ENCODE measurements at regions not wholly inside any gene's neighbourhood (a gene's known extent, or its start where the extent isn't known, plus 50 kb on each side); places are given as distances from the start of the nearest gene placed in this dataset.

DNA sequence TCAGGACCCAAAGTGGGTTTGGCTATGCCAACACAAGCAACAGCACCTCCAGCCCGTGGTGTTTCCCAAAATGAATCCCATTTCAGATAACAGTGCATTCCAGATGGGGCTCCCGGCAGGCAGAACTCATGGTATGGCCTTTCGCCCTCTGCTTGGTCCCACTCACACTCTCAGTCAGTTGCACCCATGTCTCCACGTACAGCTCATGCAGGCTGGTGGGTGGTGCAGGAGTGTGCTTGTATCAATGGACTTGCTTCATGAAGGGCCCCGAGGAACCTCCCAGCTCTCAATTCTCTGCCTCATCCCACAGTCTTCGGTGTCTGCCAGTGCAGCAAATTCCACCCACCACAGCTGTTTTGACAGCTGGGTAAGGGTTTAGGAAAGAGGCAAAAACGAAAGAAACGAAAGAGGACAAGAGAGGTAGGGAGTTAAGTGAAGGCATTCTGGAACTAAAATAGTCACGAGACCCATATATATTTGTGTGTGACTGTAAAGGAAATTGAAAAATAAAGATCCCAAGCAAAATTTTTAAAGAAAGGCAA, 278.1 kb downstream of the DCDC2C start:
- no peaks in the 10 kb centered on the region for H3K36me3 ChIP-seq (ENCODE audit: control insufficient read depth, insufficient read depth, low read length)
- H3K27ac ChIP-seq (ENCODE audit: low read depth, low read length, severe bottlenecking), result no peak overlapping the region
- H3K4me1 ChIP-seq (ENCODE audit: control insufficient read depth, insufficient read depth, low read length, poor library complexity, severe bottlenecking), result no peaks in the 10 kb centered on the region
- H3K9me3 ChIP-seq (ENCODE audit: control insufficient read depth, low read length), result no peaks in the 10 kb centered on the region
- H3K4me3 ChIP-seq (ENCODE audit: extremely low read depth, insufficient read depth, low read length, poor library complexity, severe bottlenecking), result no peak overlapping the region
- WGBS, 2 experiments (ENCODE audit: insufficient coverage in 2 of 2), result 82 to 89% methylated on average over 5 to 8 of the region's 9 CpGs

DNA sequence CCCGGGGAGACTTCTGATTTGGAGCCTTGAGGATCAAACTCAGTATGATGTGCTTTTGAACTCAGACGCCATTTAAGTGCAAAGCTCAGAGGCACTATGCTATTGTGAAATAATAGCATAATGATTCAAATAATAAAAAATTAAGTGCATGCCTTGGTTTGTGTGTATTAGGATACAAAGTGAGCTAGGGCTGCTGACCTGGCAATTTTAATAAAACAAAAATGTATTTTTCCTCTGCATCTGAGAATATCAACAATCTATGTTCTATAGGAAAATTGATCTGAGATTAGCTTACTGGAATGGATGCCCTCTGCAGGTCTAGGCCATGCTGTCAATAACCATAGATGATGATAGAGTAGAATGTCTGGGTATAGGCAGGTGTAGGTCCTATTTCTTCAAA, 278.8 kb downstream of the DCDC2C start:
- WGBS, 2 experiments (ENCODE audit: insufficient coverage in 2 of 2), result 89 to 100% methylated on average over 1 to 2 of the region's 2 CpGs
- no peaks in the 10 kb centered on the region for H3K36me3 ChIP-seq (ENCODE audit: control insufficient read depth, insufficient read depth, low read length)
- no peaks in the 10 kb centered on the region for H3K4me1 ChIP-seq (ENCODE audit: control insufficient read depth, insufficient read depth, low read length, poor library complexity, severe bottlenecking)
- no peak overlapping the region for H3K4me3 ChIP-seq (ENCODE audit: extremely low read depth, insufficient read depth, low read length, poor library complexity, severe bottlenecking)
- no peaks in the 10 kb centered on the region for H3K9me3 ChIP-seq (ENCODE audit: control insufficient read depth, low read length)
- no peak overlapping the region for H3K27ac ChIP-seq (ENCODE audit: low read depth, low read length, severe bottlenecking)

GRCh38 chr2:3986063-3986462, 282.7 kb downstream of the DCDC2C start:
- Histone ChIP-seq H3K4me3 (ENCODE audit: extremely low read depth, insufficient read depth, low read length, poor library complexity, severe bottlenecking) (no peak overlapping the region), H3K4me1 (ENCODE audit: control insufficient read depth, insufficient read depth, low read length, poor library complexity, severe bottlenecking) (no peaks in the 10 kb centered on the region), H3K36me3 (ENCODE audit: control insufficient read depth, insufficient read depth, low read length) (no peaks in the 10 kb centered on the region), H3K27ac (ENCODE audit: low read depth, low read length, severe bottlenecking) (no peak overlapping the region), H3K9me3 (ENCODE audit: control insufficient read depth, low read length) (peaks cover 10% of the 10 kb centered on the region)
- WGBS, 2 experiments (ENCODE audit: insufficient coverage in 2 of 2), result 89 to 95% methylated on average over 5 of the region's 6 CpGs

DNA sequence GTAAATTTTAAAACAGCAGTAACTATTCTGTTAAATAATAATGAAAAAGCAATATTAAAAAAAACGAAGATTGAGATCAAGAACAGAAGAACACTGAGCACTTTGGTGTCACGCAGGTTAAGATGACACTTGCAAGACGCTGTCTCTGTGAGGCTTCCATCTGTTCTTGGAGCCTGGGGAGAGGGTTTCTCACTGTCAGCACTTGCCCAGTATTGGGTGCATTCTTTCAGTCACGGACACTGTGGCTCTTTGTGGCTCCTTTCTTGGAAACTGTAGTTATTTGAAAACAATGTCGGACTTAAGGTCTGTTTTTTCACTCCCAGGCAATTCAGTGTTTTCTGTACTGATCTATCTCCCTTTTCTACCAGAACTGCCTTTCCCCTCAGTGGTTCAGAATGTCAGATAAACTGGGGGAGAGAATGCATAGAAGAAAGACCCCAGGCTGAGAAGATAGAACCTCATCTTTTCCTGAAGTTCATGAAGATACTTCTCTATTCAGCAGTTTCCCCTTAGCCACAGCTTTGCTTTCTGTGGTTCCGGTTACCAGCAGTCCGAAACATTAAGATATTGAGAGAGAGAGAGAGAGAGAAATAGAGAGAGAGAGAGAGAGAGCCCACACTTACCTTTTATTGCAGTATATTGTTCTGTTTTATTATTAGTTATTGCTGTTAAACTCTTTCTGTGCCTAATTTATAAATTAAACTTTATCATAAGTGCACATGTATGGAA, 283.3 kb downstream of the DCDC2C start:
- H3K4me3 ChIP-seq (ENCODE audit: extremely low read depth, insufficient read depth, low read length, poor library complexity, severe bottlenecking), result no peak overlapping the region
- H3K27ac ChIP-seq (ENCODE audit: low read depth, low read length, severe bottlenecking), result no peak overlapping the region
- 85 to 92% methylated on average over 3 to 4 of the region's 7 CpGs for WGBS, 2 experiments (ENCODE audit: insufficient coverage in 2 of 2)
- H3K9me3 ChIP-seq (ENCODE audit: control insufficient read depth, low read length), result peaks cover 10% of the 10 kb centered on the region
- no peaks in the 10 kb centered on the region for H3K4me1 ChIP-seq (ENCODE audit: control insufficient read depth, insufficient read depth, low read length, poor library complexity, severe bottlenecking)
- no peaks in the 10 kb centered on the region for H3K36me3 ChIP-seq (ENCODE audit: control insufficient read depth, insufficient read depth, low read length)

DNA sequence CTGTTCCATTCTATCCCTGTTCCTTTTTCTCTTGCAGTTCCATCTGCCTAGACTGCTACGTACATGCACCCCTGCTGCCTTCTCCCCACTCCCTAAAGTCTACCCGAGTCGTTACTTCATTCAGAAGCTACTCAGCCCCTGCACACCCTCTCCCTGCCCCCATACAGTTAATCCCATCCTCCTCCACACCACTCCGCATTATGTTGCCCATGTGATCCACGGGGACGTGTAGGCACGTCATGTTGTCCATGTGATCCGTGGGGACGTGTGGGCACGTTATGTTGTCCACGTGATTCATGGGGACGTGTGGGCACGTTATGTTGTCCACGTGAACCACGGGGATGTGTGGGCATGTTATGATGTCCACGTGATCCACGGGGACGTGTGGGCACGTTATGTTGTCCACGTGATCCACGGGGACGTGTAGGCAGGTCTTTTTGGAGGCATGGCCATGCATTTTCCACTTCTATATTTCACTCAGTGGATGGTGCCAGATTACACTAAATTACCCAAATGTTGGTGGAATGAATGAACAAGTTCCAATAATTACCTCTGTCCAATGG, 299.5 kb downstream of the DCDC2C start:
- no peak overlapping the region for H3K4me3 ChIP-seq (ENCODE audit: extremely low read depth, insufficient read depth, low read length, poor library complexity, severe bottlenecking)
- no peaks in the 10 kb centered on the region for H3K36me3 ChIP-seq (ENCODE audit: control insufficient read depth, insufficient read depth, low read length)
- H3K4me1 ChIP-seq (ENCODE audit: control insufficient read depth, insufficient read depth, low read length, poor library complexity, severe bottlenecking), result no peaks in the 10 kb centered on the region
- WGBS, 2 experiments (ENCODE audit: insufficient coverage in 2 of 2), result 94 to 95% methylated on average over 18 of the region's 22 CpGs
- no peak overlapping the region for H3K27ac ChIP-seq (ENCODE audit: low read depth, low read length, severe bottlenecking)
- H3K9me3 ChIP-seq (ENCODE audit: control insufficient read depth, low read length), result no peaks in the 10 kb centered on the region

DNA sequence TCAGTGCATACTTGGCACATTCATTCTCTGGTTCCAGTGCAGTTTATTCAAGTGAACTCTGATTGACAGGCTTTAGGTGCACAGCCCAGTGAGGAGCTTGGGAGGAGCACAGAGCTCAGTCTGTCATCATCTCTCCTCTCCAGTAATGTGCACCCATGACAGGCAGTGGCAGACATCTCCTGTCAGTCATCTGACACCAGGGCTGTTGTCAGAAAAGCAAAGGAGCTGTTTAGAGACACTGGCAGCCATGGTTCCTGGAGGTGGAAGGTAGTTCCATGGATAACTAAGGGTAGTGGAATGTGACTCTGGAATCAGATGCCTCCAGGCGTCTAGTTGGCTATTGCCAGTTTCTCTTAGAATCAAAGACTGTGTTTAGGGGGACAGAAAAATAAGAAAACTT, 308.8 kb downstream of the DCDC2C start:
- Histone ChIP-seq H3K9me3 (ENCODE audit: control insufficient read depth, low read length) (no peaks in the 10 kb centered on the region), H3K27ac (ENCODE audit: low read depth, low read length, severe bottlenecking) (no peak overlapping the region), H3K4me3 (ENCODE audit: extremely low read depth, insufficient read depth, low read length, poor library complexity, severe bottlenecking) (no peak overlapping the region), H3K4me1 (ENCODE audit: control insufficient read depth, insufficient read depth, low read length, poor library complexity, severe bottlenecking) (no peaks in the 10 kb centered on the region), H3K36me3 (ENCODE audit: control insufficient read depth, insufficient read depth, low read length) (no peaks in the 10 kb centered on the region)
- WGBS, 2 experiments (ENCODE audit: insufficient coverage in 2 of 2), result 80 to 86% methylated on average over 1 of the region's 1 CpG

GRCh38 chr2:4018535-4018934, 315.2 kb downstream of the DCDC2C start:
- H3K4me3 ChIP-seq (ENCODE audit: extremely low read depth, insufficient read depth, low read length, poor library complexity, severe bottlenecking), result no peak overlapping the region
- H3K36me3 ChIP-seq (ENCODE audit: control insufficient read depth, insufficient read depth, low read length), result no peaks in the 10 kb centered on the region
- no peaks in the 10 kb centered on the region for H3K4me1 ChIP-seq (ENCODE audit: control insufficient read depth, insufficient read depth, low read length, poor library complexity, severe bottlenecking)
- no peak overlapping the region for H3K27ac ChIP-seq (ENCODE audit: low read depth, low read length, severe bottlenecking)
- peaks cover 5% of the 10 kb centered on the region for H3K9me3 ChIP-seq (ENCODE audit: control insufficient read depth, low read length)

DNA sequence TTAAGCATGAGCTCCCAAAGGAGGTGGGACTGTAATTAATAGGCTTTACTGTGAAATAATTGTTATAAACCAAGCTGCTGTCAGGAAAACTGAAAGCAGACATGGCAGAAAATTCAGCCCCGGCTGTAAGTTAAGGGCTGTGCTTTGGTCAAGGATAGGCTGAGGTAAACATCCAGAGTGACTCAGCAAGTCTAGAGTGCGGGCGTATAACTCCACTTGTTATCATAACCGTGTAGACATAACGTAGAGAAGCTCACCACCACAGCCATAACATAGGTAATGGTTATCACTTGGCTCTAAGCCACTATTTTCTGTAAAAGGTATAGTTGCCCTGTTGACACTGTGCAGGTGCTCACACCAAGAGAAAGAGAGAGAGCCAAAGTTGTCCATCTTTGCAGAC, 316.8 kb downstream of the DCDC2C start:
- H3K36me3 ChIP-seq (ENCODE audit: control insufficient read depth, insufficient read depth, low read length), result no peaks in the 10 kb centered on the region
- no peaks in the 10 kb centered on the region for H3K4me1 ChIP-seq (ENCODE audit: control insufficient read depth, insufficient read depth, low read length, poor library complexity, severe bottlenecking)
- H3K4me3 ChIP-seq (ENCODE audit: extremely low read depth, insufficient read depth, low read length, poor library complexity, severe bottlenecking), result no peak overlapping the region
- 80 to 100% methylated on average over 3 to 4 of the region's 5 CpGs for WGBS, 2 experiments (ENCODE audit: insufficient coverage in 2 of 2)
- H3K27ac ChIP-seq (ENCODE audit: low read depth, low read length, severe bottlenecking), result no peak overlapping the region
- peaks cover 5% of the 10 kb centered on the region for H3K9me3 ChIP-seq (ENCODE audit: control insufficient read depth, low read length)

DNA sequence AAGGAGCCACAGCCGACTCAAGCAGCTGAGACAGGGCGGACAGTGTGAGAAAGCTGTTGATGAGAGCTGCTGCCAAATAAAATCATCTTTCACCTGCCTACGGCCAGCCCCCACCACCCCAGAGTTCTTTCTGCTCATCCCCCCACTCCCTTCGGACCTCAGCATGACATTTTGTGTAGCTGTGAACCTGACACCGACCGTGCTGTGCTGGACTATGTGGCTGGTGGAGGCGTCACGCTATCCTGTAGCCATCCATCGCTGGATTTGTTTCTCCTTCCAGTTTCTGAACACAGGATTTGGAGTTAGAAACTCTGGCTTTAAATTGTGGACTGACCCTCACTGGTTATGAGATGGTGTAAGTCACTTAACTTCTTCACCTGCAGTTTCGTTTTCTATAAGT, 317.3 kb downstream of the DCDC2C start:
- WGBS, 2 experiments (ENCODE audit: insufficient coverage in 2 of 2), result 88 to 89% methylated on average over 8 to 10 of the region's 10 CpGs
- H3K4me1 ChIP-seq (ENCODE audit: control insufficient read depth, insufficient read depth, low read length, poor library complexity, severe bottlenecking), result no peaks in the 10 kb centered on the region
- H3K27ac ChIP-seq (ENCODE audit: low read depth, low read length, severe bottlenecking), result no peak overlapping the region
- no peak overlapping the region for H3K4me3 ChIP-seq (ENCODE audit: extremely low read depth, insufficient read depth, low read length, poor library complexity, severe bottlenecking)
- peaks cover 5% of the 10 kb centered on the region for H3K9me3 ChIP-seq (ENCODE audit: control insufficient read depth, low read length)
- no peaks in the 10 kb centered on the region for H3K36me3 ChIP-seq (ENCODE audit: control insufficient read depth, insufficient read depth, low read length)

DNA sequence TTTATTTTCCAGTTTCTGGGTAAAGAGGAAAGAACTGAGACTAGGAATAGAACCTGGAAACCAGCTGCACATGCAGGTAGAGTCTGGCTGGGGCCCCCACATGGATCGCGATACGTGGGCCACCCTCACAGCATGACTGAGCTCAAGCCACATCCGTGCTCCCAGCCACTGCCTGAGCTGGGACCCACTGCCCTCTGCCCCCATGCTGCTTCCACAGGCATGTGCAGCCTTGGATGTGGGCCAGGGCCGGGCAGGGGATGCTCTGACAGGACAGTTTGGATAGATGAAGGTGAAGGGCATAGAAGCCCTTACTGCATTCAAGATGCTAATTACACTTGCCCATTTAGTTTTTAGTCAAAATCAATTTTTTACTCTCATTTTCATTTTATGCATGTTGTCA, 321.2 kb downstream of the DCDC2C start:
- H3K9me3 ChIP-seq (ENCODE audit: control insufficient read depth, low read length), result no peaks in the 10 kb centered on the region
- no peak overlapping the region for H3K4me3 ChIP-seq (ENCODE audit: extremely low read depth, insufficient read depth, low read length, poor library complexity, severe bottlenecking)
- 100% methylated on average over 4 of the region's 5 CpGs; no CpG with 5 or more reads in 1 of the 2 experiments for WGBS, 2 experiments (ENCODE audit: insufficient coverage in 2 of 2)
- no peak overlapping the region for H3K27ac ChIP-seq (ENCODE audit: low read depth, low read length, severe bottlenecking)
- no peaks in the 10 kb centered on the region for H3K4me1 ChIP-seq (ENCODE audit: control insufficient read depth, insufficient read depth, low read length, poor library complexity, severe bottlenecking)
- no peaks in the 10 kb centered on the region for H3K36me3 ChIP-seq (ENCODE audit: control insufficient read depth, insufficient read depth, low read length)

DNA sequence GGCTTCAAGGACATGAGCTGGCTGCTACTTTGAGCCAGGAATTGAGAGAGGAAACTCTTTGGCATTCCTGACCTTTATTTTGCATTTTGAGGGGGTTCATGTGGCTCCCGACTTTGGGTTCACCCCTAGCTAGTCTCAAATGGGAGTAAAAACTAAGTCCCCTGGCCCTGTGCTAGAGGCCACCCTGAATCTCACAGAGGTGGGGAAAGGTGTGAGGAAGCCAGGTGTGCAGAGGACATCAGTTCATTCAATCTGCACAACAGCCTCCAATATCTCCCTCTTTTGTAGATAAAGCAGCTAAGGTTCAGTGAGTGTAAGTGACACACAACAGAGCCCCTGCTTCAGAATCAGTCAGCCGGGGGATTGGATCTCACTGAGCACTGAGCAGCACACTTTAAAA, 325.7 kb downstream of the DCDC2C start:
- Histone ChIP-seq H3K36me3 (ENCODE audit: control insufficient read depth, insufficient read depth, low read length) (no peaks in the 10 kb centered on the region), H3K27ac (ENCODE audit: low read depth, low read length, severe bottlenecking) (no peak overlapping the region), H3K4me1 (ENCODE audit: control insufficient read depth, insufficient read depth, low read length, poor library complexity, severe bottlenecking) (no peaks in the 10 kb centered on the region), H3K9me3 (ENCODE audit: control insufficient read depth, low read length) (no peaks in the 10 kb centered on the region), H3K4me3 (ENCODE audit: extremely low read depth, insufficient read depth, low read length, poor library complexity, severe bottlenecking) (no peak overlapping the region)
- WGBS, 2 experiments (ENCODE audit: insufficient coverage in 2 of 2), result 80 to 89% methylated on average over 1 of the region's 2 CpGs
